Right atrium auricular region (tissue), 2 donors: ENCODE measurements at regions not wholly inside any gene's neighbourhood (a gene's known extent, or its start where the extent isn't known, plus 50 kb on each side); places are given as distances from the start of the nearest gene placed in this dataset.

Experiments used
- DNase-seq: peaks from one replicate; pipeline ENCODE4 v3.0.0-alpha.2; 2019; ENCODE audit warnings: low spot score
- H3K27ac ChIP-seq, 2 donors: fragments of 200-600 bp; sonication (generic); 1 replicate in 1 of 2; 2 replicates in 1 of 2; pipeline ENCODE4 v1.5.1; 2016 to 2019
- H3K27me3 ChIP-seq, 2 donors: fragments of 200-600 bp; sonication (generic); one replicate each; pipeline versions ENCODE4 v1.5.1 to v1.6.0; 2017 to 2019
- H3K36me3 ChIP-seq: fragments of 200-600 bp; sonication (generic); one replicate; pipeline ENCODE4 v1.5.1; 2016
- H3K4me1 ChIP-seq, 2 donors: fragments of 200-600 bp; sonication (generic); one replicate each; pipeline versions ENCODE4 v1.5.1 to v1.6.0; 2017 to 2019
- H3K4me3 ChIP-seq, 2 donors: fragments of 200-600 bp; sonication (generic); 1 replicate in 1 of 2; 2 replicates in 1 of 2; pipeline ENCODE4 v1.5.1; 2017 to 2019; ENCODE audit warnings: mild to moderate bottlenecking in 1 of 2, moderate library complexity in 1 of 2
- H3K9me3 ChIP-seq, 2 donors: fragments of 200-600 bp; sonication (generic); one replicate each; pipeline ENCODE4 v1.5.1; 2019
- TF ChIP-seq, protein P1 (sequence below), 2 donors: fragments of 200-600 bp; sonication (generic); IDR thresholded peaks; one replicate each; pipeline ENCODE4 v1.5.1; 2019; ENCODE audit warnings: antibody characterized with exemption in 2 of 2

DNA sequence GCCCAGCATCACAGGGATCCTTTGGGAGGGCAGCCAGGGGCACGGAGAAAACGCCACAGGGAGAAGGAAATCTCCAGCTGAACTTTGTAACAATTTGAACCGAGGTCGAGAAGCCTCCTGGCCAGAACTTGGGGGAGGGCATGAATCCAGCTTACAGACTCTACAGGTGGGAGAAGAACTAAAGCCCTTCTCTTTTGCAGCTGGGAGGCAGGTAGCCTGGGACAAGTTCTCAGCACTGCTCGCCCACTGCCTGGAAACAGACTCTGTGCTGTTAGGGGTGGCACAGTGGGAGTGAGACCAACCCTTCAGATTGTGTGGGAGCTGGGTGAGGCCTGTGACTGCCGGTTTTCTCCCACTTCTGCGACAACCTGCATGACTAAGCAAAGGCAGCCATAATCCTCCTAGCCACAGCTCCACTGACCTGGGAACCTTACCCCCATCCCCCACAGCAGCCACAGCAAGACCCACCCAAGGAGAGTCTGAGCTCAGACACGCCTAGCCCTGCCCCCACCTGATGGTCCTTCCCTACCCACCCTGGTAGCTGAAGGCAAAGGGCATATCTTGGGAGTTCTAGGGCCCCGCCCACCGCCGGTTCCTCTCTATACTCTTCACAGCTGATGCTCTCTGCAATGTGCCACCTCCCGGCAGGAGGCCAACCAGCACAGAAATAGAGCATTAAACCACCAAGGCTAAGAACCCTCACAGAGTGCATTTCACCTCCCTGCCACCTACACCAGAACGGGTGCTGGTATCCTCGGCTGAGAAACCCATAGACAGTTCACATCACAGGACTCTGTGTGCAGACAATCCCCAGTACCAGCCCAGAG is 136.0 kb upstream of the SIX2 start:
- no peak for DNase-seq
- no peaks in the 10 kb centered on the region for H3K4me1 ChIP-seq
- no peaks in the 10 kb centered on the region for H3K36me3 ChIP-seq
- H3K27me3 ChIP-seq, result no peaks in the 10 kb centered on the region
- no peak overlapping the region for H3K4me3 ChIP-seq
- H3K27ac ChIP-seq, result no peak overlapping the region
- peaks cover 0 to 7% of the 10 kb centered on the region in 2 donors for H3K9me3 ChIP-seq
- TF ChIP-seq, protein P1, sequence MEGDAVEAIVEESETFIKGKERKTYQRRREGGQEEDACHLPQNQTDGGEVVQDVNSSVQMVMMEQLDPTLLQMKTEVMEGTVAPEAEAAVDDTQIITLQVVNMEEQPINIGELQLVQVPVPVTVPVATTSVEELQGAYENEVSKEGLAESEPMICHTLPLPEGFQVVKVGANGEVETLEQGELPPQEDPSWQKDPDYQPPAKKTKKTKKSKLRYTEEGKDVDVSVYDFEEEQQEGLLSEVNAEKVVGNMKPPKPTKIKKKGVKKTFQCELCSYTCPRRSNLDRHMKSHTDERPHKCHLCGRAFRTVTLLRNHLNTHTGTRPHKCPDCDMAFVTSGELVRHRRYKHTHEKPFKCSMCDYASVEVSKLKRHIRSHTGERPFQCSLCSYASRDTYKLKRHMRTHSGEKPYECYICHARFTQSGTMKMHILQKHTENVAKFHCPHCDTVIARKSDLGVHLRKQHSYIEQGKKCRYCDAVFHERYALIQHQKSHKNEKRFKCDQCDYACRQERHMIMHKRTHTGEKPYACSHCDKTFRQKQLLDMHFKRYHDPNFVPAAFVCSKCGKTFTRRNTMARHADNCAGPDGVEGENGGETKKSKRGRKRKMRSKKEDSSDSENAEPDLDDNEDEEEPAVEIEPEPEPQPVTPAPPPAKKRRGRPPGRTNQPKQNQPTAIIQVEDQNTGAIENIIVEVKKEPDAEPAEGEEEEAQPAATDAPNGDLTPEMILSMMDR (IDR thresholded peaks at IDR 0.05), result no peak

DNA sequence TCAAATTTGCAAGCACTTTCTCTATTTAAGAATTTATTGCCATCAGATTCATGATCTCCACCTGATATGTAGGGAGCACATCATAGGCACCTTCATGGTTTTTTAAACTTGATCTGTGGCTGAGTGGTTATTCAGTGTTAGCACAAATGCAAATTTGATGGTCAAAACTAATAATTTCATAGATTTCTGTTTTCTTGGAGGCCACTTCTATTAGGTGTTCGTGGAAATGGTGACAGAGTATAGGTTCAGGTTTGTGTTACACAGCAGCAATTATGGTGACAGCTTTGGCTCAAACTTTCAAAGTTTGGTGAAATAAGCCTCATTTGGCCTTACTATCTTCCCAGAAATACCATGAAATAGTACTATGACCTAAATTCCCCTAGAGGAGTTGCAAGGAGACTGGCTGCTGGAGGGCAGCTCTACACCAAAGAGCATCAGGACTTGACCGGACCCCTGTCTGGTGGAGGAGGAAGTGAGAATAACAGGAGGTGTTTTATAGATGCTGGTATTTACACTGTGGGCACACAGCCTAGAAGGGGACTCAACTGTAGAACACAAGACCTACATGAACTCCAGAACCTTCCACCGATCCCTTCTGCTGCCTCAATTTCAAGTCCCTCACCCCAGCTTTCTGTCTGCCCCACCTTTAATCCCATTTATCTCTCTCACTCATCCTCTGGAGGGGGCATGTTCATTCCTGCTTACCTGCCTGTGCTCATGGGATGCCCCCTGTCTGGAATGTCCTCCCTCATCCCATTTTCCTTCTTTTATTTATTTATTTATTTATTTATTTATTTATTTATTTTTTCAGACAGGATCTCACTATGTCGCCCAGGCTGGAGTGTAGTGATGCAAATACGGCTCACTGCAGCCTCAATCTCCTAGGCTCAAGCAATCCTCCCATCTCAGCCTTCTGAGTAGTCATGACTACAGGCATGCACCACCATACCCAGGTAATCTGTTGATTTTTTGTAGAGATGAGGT is 132.9 kb upstream of the SIX2 start:
- Histone ChIP-seq H3K36me3 (no peaks in the 10 kb centered on the region), H3K9me3 (no peaks in the 10 kb centered on the region), H3K27me3 (no peaks in the 10 kb centered on the region), H3K4me1 (no peaks in the 10 kb centered on the region), H3K4me3 (no peak overlapping the region), H3K27ac (no peak overlapping the region)
- TF ChIP-seq, protein P1 (IDR thresholded peaks at IDR 0.05), result no peak
- DNase-seq, result no peak

DNA sequence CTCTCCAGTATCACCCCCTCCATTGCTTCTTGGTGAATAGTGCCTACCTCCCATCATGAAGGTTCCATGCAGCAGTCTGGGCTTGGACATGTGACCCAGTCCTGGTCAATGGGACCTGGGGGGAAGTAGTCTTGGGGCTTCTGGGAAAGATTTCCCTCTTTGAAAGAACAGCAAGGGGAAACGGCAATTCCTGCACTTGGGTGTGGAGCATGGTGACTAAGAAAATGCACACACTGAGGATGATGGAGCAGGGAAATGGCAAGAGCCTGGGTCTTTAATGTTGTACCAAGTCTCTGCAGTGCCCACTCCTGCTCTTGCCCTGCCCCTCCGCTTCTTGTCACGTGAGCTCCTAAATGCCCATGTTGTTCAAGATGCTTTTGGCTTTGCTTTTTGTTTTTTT is 131.4 kb upstream of the SIX2 start:
- H3K27me3 ChIP-seq, result no peaks in the 10 kb centered on the region
- no peaks in the 10 kb centered on the region for H3K9me3 ChIP-seq
- no peak for DNase-seq
- H3K4me3 ChIP-seq, result no peak overlapping the region
- TF ChIP-seq, protein P1 (IDR thresholded peaks at IDR 0.05), result no peak
- no peaks in the 10 kb centered on the region for H3K36me3 ChIP-seq
- H3K27ac ChIP-seq, result no peak overlapping the region
- H3K4me1 ChIP-seq, result no peaks in the 10 kb centered on the region

DNA sequence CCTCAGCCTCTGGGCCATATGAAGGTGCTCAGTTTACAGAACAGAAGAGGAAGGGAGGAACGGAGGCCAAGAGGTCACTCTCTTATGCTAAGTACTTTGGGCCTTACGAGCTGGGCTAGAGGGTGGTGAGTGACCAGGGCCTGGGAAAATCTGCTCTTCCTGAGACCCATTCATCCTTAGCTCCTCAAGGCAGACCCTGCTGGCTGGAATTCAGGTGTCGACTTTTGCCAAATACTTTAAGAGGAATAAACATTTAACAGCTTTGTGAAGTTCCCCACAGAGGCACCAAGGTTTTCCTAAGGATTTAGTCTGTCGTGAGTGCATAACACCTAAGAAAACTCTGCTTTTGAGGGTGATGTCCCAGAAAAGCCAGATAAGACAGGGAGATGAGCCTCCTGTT is 129.7 kb upstream of the SIX2 start:
- DNase-seq, result no peak
- TF ChIP-seq, protein P1 (IDR thresholded peaks at IDR 0.05), result no peak
- Histone ChIP-seq H3K36me3 (no peaks in the 10 kb centered on the region), H3K27ac (no peak overlapping the region), H3K9me3 (no peaks in the 10 kb centered on the region), H3K27me3 (no peaks in the 10 kb centered on the region), H3K4me3 (no peak overlapping the region), H3K4me1 (no peaks in the 10 kb centered on the region)

DNA sequence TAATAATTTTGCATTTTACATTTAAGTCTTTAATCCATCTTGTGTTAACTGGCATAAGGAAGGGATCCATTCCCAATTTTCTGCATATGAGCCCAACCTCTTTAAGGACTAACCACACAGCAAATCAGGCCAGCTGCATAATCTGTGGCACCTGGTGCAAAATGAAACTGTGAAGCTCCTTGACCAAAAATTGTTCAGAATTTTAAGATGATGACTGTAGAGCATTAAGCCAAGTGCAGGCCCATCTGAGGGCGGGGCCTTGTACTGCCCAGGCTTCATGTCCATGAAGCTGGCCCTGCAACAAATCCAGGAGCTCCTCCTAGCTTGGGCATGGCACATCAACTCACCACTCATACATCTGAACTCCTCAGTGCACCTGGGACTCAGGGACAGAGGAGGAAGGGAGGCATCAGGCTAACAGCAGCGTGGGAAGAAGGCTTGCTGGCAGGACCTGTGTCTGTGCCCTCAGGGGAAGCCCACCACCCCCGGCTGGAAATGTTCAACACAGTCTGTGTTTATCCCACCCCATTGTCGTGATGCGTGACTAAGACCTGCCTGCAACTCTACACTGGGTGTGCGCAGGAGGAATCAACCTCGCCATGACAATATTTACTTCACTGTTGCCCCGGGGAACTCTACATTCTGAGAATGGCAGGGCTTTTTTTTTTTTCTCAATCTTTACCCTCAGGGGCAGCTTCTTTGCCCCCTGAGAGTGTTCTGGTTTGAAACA is 128.9 kb upstream of the SIX2 start:
- Histone ChIP-seq H3K36me3 (no peaks in the 10 kb centered on the region), H3K4me1 (no peaks in the 10 kb centered on the region), H3K9me3 (no peaks in the 10 kb centered on the region), H3K27me3 (no peaks in the 10 kb centered on the region), H3K27ac (no peak overlapping the region), H3K4me3 (no peak overlapping the region)
- TF ChIP-seq, protein P1 (IDR thresholded peaks at IDR 0.05), result no peak
- DNase-seq, result no peak
